ENCODE measurements at regions not wholly inside any gene's neighbourhood (a gene's known extent, or its start where the extent isn't known, plus 50 kb on each side); places are given as distances from the start of the nearest gene placed in this dataset.

- Histone ChIP-seq H3K9me2 (replicated peaks; ENCODE audit: insufficient read depth, low read length) (no peaks in the 10 kb centered on the region), H3K79me2 (ENCODE audit: low read length) (no peaks in the 10 kb centered on the region), H3K4me3 (ENCODE audit: low read length) (no peak overlapping the region), H3K4me2 (ENCODE audit: low read depth, low read length, poor library complexity, severe bottlenecking) (no peak overlapping the region), H4K20me1 (ENCODE audit: insufficient read depth, low read depth, low read length) (no peaks in the 10 kb centered on the region), H3K9me3 (ENCODE audit: low read length) (no peaks in the 10 kb centered on the region), H3K27ac (ENCODE audit: low read length) (no peak overlapping the region), H3K27me3 (ENCODE audit: low read length) (no peaks in the 10 kb centered on the region), H3K4me1 (ENCODE audit: low read length) (no peaks in the 10 kb centered on the region), H3K9ac (ENCODE audit: low read length) (no peak overlapping the region), H2AFZ (ENCODE audit: low read length) (no peak overlapping the region), H3K36me3 (ENCODE audit: insufficient read depth, low read length) (no peaks in the 10 kb centered on the region)
- no peak for DNase-seq
These were observed 465.4 kb downstream of the GBE1 start for GRCh38 chr3:81295906-81296577.

DNA sequence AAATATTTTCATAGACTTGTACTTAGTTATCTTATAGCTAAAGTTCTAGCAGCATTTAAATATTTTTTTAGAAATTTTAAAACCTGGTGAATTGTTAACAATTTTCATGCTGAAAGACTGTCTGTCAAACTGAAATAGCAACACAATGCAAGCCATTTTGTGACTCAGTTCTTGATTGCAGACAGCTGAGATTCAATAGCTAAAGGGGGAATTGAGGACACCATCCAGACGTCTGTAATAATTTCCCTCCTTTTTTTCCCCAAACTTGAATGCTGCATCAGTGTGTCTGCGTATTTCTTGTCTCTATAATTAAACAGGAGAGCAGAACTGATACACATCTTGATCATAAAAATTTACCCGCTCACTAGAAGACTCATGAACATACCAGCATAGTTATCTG lies 468.3 kb downstream of the GBE1 start:
- DNase-seq: no peak
- no peak overlapping the region for H3K4me2 ChIP-seq (ENCODE audit: low read depth, low read length, poor library complexity, severe bottlenecking)
- H2AFZ ChIP-seq (ENCODE audit: low read length): no peak overlapping the region
- H3K9ac ChIP-seq (ENCODE audit: low read length): no peak overlapping the region
- H4K20me1 ChIP-seq (ENCODE audit: insufficient read depth, low read depth, low read length): no peaks in the 10 kb centered on the region
- H3K4me3 ChIP-seq (ENCODE audit: low read length): no peak overlapping the region
- H3K79me2 ChIP-seq (ENCODE audit: low read length): no peaks in the 10 kb centered on the region
- no peaks in the 10 kb centered on the region for H3K27me3 ChIP-seq (ENCODE audit: low read length)
- H3K36me3 ChIP-seq (ENCODE audit: insufficient read depth, low read length): no peaks in the 10 kb centered on the region
- H3K27ac ChIP-seq (ENCODE audit: low read length): no peak overlapping the region
- H3K9me3 ChIP-seq (ENCODE audit: low read length): no peaks in the 10 kb centered on the region
- no peaks in the 10 kb centered on the region for H3K9me2 ChIP-seq (replicated peaks; ENCODE audit: insufficient read depth, low read length)
- no peaks in the 10 kb centered on the region for H3K4me1 ChIP-seq (ENCODE audit: low read length)

- Histone ChIP-seq H3K9me2 (replicated peaks; ENCODE audit: insufficient read depth, low read length) (no peaks in the 10 kb centered on the region), H3K4me1 (ENCODE audit: low read length) (no peaks in the 10 kb centered on the region), H3K9ac (ENCODE audit: low read length) (no peak overlapping the region), H3K27me3 (ENCODE audit: low read length) (no peaks in the 10 kb centered on the region), H3K27ac (ENCODE audit: low read length) (no peak overlapping the region), H3K4me2 (ENCODE audit: low read depth, low read length, poor library complexity, severe bottlenecking) (no peak overlapping the region), H3K9me3 (ENCODE audit: low read length) (no peaks in the 10 kb centered on the region), H3K4me3 (ENCODE audit: low read length) (no peak overlapping the region), H3K36me3 (ENCODE audit: insufficient read depth, low read length) (no peaks in the 10 kb centered on the region), H2AFZ (ENCODE audit: low read length) (no peak overlapping the region), H3K79me2 (ENCODE audit: low read length) (no peaks in the 10 kb centered on the region), H4K20me1 (ENCODE audit: insufficient read depth, low read depth, low read length) (no peaks in the 10 kb centered on the region)
- no peak for DNase-seq
These were observed 469.9 kb downstream of the GBE1 start for GRCh38 chr3:81291586-81291985.

GRCh38 chr3:81289676-81290075 lies 471.8 kb downstream of the GBE1 start:
- H3K9ac ChIP-seq (ENCODE audit: low read length): no peak overlapping the region
- H3K4me3 ChIP-seq (ENCODE audit: low read length): no peak overlapping the region
- H4K20me1 ChIP-seq (ENCODE audit: insufficient read depth, low read depth, low read length): no peaks in the 10 kb centered on the region
- H3K9me2 ChIP-seq (replicated peaks; ENCODE audit: insufficient read depth, low read length): no peaks in the 10 kb centered on the region
- H3K79me2 ChIP-seq (ENCODE audit: low read length): no peaks in the 10 kb centered on the region
- H2AFZ ChIP-seq (ENCODE audit: low read length): no peak overlapping the region
- no peaks in the 10 kb centered on the region for H3K27me3 ChIP-seq (ENCODE audit: low read length)
- H3K9me3 ChIP-seq (ENCODE audit: low read length): no peaks in the 10 kb centered on the region
- no peaks in the 10 kb centered on the region for H3K4me1 ChIP-seq (ENCODE audit: low read length)
- H3K4me2 ChIP-seq (ENCODE audit: low read depth, low read length, poor library complexity, severe bottlenecking): no peak overlapping the region
- no peak overlapping the region for H3K27ac ChIP-seq (ENCODE audit: low read length)
- H3K36me3 ChIP-seq (ENCODE audit: insufficient read depth, low read length): no peaks in the 10 kb centered on the region
- no peak for DNase-seq

DNA sequence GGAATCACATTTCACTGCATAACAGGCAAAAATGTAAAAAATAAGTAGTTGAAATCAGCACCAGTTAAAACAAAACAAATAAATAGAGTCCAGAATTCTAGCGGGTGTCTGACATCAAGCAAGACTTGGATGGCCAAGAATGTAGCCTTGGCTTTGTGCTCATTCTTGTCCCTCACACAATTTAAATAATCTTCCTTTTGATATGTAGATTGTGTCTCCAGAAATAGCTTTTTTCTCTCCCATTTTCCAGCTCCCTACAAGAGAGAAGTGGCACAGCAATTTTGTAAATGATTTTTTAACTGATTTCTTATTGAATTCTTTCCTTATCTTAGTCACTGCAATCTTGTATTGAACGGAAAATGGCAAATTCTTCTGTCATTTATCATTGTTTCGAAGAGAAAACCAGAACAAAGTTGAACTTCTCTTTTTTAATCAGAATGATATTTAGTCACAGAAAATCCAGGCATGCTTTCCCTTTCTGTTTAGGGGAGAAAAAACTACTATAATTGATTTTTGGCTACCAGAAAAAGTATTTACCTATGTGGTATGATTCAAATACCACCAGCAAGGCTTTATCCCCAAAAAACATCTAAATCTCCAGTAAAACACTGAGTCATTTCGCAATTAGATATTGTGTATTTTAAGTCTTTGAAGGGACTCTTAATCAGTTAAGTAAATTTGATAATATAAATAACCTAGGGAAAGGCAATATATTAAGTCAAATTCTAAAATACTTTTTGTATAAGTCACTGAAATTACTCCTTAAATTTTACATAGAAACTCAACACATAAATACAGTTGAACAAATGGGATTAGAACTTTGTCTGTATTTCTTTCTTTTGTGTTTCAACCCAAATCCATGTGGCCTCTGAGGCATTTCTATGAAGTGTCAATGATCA lies 481.7 kb downstream of the GBE1 start:
- Histone ChIP-seq H3K27ac (ENCODE audit: low read length) (no peak overlapping the region), H3K4me1 (ENCODE audit: low read length) (no peaks in the 10 kb centered on the region), H2AFZ (ENCODE audit: low read length) (no peak overlapping the region), H3K36me3 (ENCODE audit: insufficient read depth, low read length) (no peaks in the 10 kb centered on the region), H3K9me3 (ENCODE audit: low read length) (no peaks in the 10 kb centered on the region), H3K9me2 (replicated peaks; ENCODE audit: insufficient read depth, low read length) (no peaks in the 10 kb centered on the region), H3K4me2 (ENCODE audit: low read depth, low read length, poor library complexity, severe bottlenecking) (no peak overlapping the region), H3K27me3 (ENCODE audit: low read length) (no peaks in the 10 kb centered on the region), H3K9ac (ENCODE audit: low read length) (no peak overlapping the region), H3K4me3 (ENCODE audit: low read length) (no peak overlapping the region), H3K79me2 (ENCODE audit: low read length) (no peaks in the 10 kb centered on the region), H4K20me1 (ENCODE audit: insufficient read depth, low read depth, low read length) (no peaks in the 10 kb centered on the region)
- DNase-seq: no peak

GRCh38 chr3:81277853-81278252 lies 483.6 kb downstream of the GBE1 start:
- Histone ChIP-seq H3K4me3 (ENCODE audit: low read length) (no peak overlapping the region), H3K4me1 (ENCODE audit: low read length) (no peaks in the 10 kb centered on the region), H3K4me2 (ENCODE audit: low read depth, low read length, poor library complexity, severe bottlenecking) (no peak overlapping the region), H4K20me1 (ENCODE audit: insufficient read depth, low read depth, low read length) (no peaks in the 10 kb centered on the region), H3K9ac (ENCODE audit: low read length) (no peak overlapping the region), H2AFZ (ENCODE audit: low read length) (no peak overlapping the region), H3K27me3 (ENCODE audit: low read length) (no peaks in the 10 kb centered on the region), H3K9me2 (replicated peaks; ENCODE audit: insufficient read depth, low read length) (no peaks in the 10 kb centered on the region), H3K9me3 (ENCODE audit: low read length) (no peaks in the 10 kb centered on the region), H3K36me3 (ENCODE audit: insufficient read depth, low read length) (no peaks in the 10 kb centered on the region), H3K27ac (ENCODE audit: low read length) (no peak overlapping the region), H3K79me2 (ENCODE audit: low read length) (no peaks in the 10 kb centered on the region)
- no peak for DNase-seq

DNA sequence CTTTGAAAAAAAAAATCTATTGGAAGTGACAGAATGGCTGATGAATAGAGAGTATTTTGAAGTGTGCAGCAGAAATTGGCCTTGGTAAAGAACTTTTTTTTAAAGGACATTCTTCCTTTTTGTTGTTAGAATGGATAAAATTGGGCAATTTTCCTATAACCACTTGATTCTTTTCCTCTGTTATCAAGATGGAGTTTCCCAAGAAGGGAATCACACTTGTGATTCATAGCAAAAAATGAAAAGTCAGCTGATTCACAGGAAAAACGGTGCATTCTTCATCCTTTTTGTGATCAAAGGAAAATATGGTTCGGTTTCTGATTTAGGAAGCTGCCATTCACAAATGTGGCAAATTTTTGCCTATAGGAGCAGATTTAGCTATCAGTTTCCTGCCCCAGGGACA lies 486.8 kb downstream of the GBE1 start:
- Histone ChIP-seq H3K9me3 (ENCODE audit: low read length) (no peaks in the 10 kb centered on the region), H3K4me2 (ENCODE audit: low read depth, low read length, poor library complexity, severe bottlenecking) (no peak overlapping the region), H3K27me3 (ENCODE audit: low read length) (no peaks in the 10 kb centered on the region), H3K79me2 (ENCODE audit: low read length) (no peaks in the 10 kb centered on the region), H3K4me1 (ENCODE audit: low read length) (no peaks in the 10 kb centered on the region), H3K36me3 (ENCODE audit: insufficient read depth, low read length) (no peaks in the 10 kb centered on the region), H3K4me3 (ENCODE audit: low read length) (no peak overlapping the region), H3K27ac (ENCODE audit: low read length) (no peak overlapping the region), H3K9me2 (replicated peaks; ENCODE audit: insufficient read depth, low read length) (no peaks in the 10 kb centered on the region), H2AFZ (ENCODE audit: low read length) (no peak overlapping the region), H4K20me1 (ENCODE audit: insufficient read depth, low read depth, low read length) (no peaks in the 10 kb centered on the region), H3K9ac (ENCODE audit: low read length) (no peak overlapping the region)
- no peak for DNase-seq

- Histone ChIP-seq H3K27ac (ENCODE audit: low read length) (no peak overlapping the region), H3K4me2 (ENCODE audit: low read depth, low read length, poor library complexity, severe bottlenecking) (no peak overlapping the region), H4K20me1 (ENCODE audit: insufficient read depth, low read depth, low read length) (no peaks in the 10 kb centered on the region), H3K4me3 (ENCODE audit: low read length) (no peak overlapping the region), H3K79me2 (ENCODE audit: low read length) (no peaks in the 10 kb centered on the region), H3K9me3 (ENCODE audit: low read length) (no peaks in the 10 kb centered on the region), H3K4me1 (ENCODE audit: low read length) (no peaks in the 10 kb centered on the region), H2AFZ (ENCODE audit: low read length) (no peak overlapping the region), H3K9ac (ENCODE audit: low read length) (no peak overlapping the region), H3K9me2 (replicated peaks; ENCODE audit: insufficient read depth, low read length) (no peaks in the 10 kb centered on the region), H3K27me3 (ENCODE audit: low read length) (no peaks in the 10 kb centered on the region), H3K36me3 (ENCODE audit: insufficient read depth, low read length) (no peaks in the 10 kb centered on the region)
- no peak for DNase-seq
These were observed 490.7 kb downstream of the GBE1 start for GRCh38 chr3:81270603-81271379.
